Endometrium (tissue), 2 donors: ENCODE measurements at regions not wholly inside any gene's neighbourhood (a gene's known extent, or its start where the extent isn't known, plus 50 kb on each side); places are given as distances from the start of the nearest gene placed in this dataset.

Experiments used
- FAIRE-seq: peaks from 2 replicates; lab custom pipeline; 2012; peaks lifted over from hg19 to GRCh38; lab: Jason Lieb, UNC
- donor health status: control.
- donor health status: control.

DNA sequence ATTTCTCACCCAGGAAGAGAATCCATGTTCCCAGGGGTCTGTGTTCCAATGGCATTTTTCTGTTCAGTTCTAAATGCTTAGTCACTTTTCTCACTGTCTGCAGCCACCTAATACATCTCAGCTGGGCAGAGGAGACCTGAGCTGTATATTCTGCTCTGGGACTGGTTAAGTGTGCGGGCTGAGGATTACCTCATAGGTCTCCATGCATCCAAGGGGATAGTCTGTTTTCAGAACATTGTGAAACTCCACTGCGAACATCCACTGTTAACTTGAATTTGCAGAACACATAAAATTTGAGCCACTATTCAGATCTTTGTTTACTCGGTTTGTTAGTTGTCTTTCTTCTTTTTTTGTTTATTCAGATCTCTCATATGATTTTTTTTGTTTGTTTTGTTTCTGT lies 947.1 kb downstream of the TFAP2A start:
- no peak for FAIRE-seq

DNA sequence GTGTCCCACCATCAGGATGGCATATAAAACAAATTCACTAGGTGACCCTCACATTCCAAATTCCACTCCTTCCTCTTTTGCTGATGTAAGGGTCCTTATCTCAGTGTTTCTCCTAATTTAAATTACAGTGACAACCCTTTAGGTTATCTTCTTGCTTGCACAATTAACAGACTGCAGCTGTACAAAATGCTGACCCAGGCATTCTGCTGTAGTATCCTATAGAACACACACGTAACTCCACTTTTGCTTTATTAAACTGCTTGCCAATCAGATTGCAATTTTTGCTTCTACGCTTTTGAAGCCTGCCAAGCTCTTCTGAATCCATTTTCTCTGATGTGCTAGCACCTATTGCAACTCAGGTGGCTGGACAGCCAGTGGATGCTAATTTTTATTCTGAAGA lies 950.3 kb downstream of the TFAP2A start:
- FAIRE-seq = no peak

DNA sequence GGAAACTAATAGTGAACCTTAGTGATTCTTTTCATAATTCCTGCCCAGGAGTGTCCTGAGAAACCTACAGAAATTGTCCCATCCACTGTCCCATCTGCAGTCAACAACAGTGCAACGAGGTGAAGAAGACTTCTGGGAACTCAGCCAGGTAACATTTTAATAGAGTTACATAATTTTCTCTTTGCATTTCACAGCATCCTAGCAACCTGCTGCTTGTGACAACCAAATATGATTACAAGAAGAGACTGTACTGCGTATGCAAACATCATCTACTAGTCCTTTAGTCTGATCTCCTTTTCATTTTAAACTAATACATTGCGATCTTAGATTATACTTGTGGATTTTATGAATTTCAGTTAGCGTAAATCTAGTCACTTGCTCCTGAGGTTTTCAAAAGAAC lies 951.6 kb downstream of the TFAP2A start:
- FAIRE-seq = no peak

DNA sequence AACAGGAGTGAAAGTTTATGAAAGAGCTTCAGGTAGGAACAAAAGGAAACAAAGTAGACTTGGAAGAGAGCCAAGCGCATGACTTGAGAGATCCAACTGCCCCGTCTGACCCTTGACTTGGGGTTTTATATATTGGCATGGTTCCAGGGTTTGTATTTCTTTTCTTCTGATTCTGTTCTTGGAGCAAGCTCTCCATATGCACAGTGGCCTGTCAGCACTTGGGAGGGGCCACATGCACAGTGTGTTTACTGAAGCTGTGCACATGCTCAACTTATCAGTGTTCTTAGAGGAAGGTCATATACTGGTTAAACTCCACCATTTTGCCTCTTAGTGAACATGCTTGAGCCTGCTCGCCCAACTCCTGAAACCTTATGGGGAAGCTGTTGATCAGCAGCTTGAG lies 953.7 kb downstream of the TFAP2A start:
- FAIRE-seq = no peak

DNA sequence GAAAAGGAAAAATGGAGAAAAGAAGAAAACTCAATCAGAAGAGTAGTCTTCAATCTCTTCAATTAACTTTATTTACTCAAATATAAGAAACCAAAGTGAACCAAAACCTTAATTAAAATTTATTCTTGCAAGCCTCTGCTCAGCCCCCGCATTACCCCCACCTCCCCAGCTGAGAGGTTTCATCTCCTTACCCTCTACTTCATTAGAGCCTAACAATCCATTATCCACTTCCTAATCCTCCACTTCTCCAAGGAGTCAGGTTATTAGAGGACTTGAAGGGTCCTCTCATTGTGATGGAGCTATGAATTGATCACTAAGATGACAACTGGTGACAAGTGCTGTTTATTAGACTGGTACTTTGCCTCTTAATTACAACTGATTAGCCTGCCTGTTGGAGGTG lies 956.5 kb downstream of the TFAP2A start:
- no peak for FAIRE-seq

DNA sequence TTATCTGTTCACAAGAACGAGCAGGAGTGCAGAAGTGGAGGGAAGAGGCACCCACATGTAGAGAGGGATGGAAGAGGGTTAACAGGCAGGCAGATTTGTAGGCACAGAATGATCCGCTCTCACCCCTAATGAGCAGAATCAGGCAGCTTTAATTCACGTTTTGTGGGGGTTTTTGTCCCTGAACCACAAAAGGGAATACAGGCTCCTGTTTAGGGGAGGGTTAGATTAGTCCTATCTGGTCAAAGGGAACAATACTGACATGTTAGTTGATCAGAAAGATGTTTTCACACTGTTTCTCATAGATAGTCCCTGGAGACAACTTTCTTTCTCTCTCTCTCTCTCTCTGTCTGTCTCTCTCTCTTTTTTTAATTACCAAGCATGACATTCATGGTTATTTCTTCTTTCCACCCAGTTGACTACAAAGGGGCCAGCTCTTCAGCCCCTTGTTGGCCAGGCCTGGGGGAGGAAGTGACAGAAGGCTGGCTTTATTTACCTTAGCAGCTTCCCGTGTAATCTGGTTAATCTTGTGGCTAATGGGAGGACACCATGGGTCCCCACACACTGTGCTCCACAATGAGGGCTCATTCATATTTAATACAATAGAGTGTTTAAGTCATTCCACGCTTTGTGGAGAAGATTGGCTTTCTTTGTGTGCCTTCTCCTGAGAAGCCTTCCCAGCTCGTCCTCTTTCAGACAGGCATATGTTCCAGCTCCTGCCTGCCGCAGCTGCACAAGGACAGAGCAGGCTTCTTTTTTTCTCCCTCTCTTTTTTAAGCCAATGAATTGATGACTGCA lies 958.8 kb downstream of the TFAP2A start:
- no peak for FAIRE-seq

DNA sequence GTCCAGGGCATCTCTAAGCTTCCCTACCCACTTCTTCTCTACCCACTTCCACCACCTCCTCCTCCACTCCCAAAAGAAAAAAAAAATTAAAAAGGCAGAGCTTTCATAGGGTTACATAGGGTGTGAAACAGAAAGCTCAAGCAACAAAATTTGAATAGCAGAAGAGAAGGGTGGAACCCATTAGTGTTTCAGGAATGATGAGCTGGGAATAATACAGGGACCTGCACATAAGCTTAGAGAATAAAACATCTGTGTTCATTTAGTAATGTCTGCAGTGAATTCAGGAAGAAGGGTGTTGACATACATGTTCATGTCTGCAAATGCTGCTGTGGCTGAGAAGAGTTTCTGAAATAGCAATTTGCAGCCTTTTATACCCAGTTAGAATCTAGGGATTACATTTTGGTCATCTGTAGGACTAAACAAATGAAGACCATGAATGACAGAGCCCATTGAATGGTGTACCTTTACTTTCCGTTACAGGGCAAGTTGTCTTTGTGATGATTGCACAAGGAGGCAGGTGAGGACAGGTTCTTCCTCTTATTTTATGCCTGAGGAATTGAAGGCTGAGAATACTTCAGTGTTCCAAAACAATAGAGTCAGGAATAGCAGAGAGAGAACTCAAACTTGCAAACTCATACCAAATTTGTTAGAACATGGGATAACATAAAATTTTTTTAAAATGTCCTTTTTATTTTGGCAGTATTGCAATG lies 975.1 kb downstream of the TFAP2A start:
- FAIRE-seq = no peak

DNA sequence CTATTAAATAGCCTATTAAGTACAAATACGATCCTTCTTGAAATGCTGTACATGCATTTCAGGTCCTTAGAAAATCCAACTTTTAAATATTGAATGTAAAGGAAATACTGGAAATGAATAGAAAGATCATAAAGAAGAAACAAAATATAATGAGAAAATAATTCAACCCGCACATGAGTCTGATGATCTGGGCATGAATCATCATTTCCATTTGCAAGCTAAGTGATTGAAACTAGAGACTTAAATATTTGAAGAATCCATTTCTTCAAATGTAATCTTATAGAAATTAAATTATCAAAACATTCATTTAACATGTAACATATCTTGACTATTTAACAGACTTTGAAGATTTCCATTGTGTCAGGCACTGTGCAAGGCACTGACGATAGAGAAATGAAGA lies 977.0 kb downstream of the TFAP2A start:
- FAIRE-seq = no peak

DNA sequence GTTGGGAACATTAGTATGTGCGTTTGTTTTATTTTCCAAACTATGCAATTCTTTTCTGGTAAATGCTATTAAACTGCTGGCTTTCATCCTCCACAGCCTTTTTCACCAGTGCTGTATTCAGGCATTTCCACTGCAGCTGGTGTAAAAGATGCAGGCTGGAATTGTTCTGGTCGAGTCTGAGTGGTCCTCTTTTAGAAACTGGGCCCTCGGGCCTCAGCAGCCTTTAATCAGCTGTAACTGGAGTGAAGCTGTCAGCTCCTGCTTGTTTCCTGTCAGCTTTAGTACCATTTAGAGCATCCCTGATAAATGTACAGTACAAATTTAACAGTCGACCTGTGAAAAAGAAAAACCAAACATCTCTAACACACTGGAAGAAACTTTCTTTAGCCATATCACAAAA lies 979.6 kb downstream of the TFAP2A start:
- FAIRE-seq = no peak

DNA sequence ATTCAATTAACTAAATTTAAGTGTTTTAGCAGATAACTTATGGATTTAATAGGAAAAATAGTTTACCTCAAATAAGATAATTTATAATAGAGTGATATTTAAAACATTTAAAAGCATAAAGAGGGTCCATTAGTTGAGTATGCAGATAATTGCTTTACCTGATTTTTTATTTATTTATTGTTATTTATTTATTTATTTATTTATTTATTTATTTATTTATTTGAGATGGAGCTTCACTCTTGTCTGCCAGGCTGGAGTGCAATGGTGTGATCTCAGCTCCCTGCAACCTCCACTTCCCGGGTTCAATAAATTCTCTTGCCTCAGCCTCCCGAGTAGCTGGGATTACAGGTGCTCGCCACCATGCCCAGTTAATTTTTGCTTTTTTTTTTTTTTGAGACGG lies 982.9 kb downstream of the TFAP2A start:
- peak; percentile 29 for FAIRE-seq

DNA sequence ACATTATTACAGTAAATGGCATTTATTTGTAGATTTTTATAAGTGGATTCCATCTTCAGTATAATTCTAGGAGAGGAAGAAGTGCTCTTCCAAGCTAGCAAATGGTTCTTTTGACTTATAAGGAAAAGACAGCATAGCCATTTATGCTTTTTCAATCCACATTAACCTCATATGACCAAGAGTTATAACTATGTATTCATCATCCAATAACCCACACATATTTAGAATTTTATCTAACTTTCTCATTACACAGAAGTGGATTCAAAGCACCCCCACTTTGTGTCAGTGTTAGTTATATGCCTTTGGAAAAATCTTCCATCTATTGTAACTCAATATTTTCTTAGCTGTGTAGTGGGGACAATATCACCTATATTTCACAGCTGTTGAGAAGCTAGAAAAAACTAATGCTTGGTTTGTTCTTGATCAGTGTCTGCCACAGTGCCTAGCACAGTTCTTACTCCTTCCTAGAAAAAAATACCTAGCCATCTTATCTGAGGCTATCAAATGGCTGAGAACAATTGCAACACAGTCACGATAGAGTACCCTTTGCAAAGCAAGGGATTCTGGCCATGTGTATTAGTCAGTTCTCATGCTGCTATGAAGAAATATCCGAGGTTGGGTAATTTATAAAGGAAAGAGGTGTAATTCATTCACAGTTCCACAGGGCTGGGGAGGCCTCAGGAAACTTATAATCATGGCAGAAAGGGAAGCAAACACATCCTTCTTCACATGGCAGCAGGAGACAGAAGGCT lies 986.3 kb downstream of the TFAP2A start:
- FAIRE-seq = no peak

DNA sequence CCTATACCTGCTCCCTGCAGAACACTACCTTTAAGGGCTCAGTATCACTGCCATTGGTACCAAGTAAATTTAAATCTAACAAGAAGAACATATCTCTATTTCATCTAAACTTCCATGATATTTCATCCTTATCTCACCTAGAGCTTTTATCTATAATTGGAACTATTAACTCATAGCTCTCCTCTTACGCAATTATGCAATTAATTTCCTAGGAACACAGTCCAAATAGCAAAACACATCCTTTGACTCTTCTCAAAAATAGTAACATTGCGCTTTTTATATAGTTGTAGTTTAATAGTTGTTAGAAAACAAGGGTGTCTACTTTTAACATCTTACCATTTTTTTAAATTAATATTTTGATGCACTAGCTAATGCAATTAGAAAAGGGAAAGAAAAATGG lies 986.8 kb upstream of the SLC35B3 start:
- peak; percentile 4 for FAIRE-seq

DNA sequence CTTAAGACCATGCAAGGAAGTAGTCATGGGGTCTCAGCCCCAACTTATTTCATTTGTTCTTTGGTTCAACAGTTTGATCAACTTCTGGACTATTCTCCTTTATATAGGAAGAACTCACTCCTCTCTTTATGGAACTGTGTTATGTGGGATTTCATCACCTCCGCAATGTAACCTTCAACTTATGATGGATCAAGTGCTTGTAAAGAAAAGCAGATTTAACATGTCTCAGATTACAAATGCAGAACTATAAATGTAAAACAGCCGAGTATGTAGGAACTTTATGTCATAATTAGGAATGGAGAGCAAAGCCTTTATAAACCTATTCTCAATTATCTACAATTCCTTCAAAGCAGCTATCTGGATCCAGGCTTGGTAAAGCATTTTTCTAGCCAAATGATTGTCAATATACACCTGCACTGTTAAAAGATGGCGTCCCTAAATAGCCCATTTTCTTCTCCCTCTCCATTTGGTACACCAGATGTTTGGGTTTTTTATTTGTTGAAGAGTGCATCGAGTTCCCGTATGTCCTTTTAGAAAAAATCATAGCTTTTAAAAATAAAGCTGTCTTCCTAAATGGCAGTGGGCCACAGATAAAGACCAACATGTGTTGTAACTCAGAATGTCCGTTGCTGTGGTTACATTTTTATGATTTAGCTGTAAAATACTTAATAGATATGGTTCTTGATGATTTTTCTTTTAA lies 985.1 kb upstream of the SLC35B3 start:
- FAIRE-seq = no peak

DNA sequence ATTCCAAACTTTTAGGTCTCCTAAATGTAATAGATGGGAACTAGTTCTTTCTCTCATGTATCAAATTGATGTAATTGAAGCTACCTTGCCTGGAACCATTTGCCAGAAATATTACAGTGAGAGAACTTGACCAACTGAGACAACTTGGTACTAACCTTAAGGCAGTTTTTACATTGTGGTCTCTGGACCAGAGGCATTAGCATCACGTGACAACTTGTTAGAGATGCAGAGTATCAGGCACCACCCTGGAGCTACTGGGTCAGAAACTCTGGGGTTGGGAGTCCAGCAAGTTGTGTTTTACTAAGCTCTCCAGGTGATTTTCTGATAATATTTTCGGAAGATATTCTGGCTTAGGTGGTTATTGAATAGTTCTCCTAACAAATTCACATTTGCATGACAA lies 982.1 kb upstream of the SLC35B3 start:
- FAIRE-seq = no peak

DNA sequence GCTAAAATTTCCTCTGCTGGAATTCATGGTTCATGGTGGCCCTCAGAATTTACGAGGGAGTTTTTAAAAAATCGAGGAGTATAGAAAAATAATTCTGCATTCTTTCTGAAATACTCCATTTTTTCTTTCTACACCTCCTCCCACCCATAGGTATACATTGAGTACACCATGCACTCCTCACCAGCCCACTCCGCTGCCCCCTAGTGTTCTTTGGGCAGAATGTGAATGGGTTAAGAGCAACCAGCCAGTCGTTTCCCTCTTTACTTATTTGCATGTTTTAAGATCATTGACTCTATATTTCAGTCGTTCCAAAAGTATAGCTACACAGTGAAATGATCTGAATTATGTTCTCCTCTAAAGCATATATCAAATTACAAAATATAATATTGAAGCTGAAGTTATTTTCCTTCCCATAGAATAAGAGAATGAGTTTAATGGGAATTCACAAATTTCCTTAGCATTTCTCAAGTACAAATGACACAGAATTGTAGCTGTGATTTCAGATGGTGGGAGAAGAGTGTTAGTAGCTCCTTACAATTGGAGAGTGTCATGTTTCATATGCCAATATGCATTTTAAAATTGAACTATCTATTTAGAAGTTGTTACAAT lies 977.7 kb upstream of the SLC35B3 start:
- no peak for FAIRE-seq

DNA sequence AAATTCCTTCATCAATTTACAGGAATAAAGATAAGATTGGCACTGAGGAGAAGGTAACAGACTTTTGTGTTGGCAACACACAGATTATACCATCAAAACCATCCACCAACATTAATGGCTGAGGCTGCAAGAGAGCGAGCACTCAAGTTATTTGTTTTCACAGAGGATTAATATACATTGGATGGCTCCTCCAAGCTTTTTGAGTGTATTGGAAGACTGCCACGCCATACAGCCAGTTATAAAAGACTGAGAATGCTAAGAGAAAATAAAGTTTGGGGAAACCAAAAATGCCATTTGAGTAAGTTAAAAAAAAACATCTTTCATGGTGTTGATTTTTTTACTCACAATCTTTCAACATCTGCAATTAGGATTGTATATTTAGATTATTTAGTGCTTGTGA lies 973.8 kb upstream of the SLC35B3 start:
- FAIRE-seq = no peak

DNA sequence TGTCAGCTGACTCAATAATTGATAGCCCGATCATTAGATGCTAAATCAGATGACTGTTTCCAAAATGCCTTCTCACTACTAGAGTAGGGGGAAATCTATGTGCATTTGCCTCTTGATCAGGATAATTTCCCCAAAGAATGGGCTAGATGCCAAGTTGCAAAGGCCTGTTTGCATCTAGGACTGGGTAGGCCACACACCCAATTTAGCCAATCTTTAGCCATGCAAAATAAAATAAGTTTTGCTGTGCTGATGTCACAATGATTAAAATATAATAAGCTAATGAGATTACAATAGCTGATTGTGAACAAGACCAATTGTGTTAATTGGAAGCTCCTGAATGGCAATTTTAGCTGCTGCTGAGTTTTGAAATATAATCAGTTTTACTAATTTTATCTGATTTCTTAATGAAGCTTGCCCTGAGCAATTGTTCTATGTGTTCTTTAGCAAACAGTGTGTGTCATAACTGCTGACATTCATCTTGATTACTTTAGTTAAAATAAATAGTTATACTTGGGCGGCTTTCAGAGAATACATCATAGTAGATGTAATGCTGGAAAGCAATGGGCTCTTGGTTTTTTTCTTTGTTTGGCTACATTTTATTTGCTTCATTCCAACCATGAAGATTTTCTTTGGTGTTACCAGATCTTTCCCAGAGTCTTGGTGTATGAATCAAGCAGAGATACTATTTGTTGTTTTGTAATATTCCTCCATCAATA lies 973.2 kb upstream of the SLC35B3 start:
- no peak for FAIRE-seq

DNA sequence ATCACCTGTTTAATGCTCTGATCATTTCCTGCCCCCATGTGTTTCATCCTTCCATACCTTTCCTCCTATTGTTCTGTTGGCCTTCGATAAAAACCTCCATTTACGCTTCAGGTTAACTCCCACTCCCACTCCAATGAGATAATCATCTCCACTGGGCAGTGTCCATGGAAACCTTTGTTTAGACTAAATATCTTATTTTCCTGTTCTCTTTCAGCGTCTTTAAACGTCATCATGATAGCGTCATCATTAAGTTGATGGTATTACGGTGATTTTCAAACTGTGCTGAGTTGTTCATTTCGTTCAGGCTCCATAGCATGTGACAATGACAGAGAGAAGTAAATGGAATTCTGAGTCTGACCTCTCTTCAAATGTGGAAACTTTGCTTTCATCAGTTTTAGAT lies 970.5 kb upstream of the SLC35B3 start:
- no peak for FAIRE-seq

DNA sequence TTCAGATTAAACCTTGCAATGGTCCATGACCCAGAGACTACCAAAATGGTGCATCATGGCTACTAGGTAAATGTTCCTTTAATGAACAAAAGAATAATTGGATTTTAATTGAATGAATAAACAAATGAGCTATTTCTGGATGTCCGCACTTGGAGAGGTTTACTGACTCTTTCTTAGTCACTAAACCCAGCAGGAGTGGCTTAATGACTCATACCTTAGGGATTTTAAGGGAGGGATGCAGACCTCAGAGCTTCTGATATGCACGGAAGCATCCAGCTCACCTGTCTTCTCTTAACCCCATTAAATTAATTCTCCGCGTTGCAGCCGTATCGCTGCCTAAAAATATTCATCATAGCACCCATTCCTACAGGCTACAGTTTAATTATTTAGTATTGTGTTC lies 970.0 kb upstream of the SLC35B3 start:
- no peak for FAIRE-seq

DNA sequence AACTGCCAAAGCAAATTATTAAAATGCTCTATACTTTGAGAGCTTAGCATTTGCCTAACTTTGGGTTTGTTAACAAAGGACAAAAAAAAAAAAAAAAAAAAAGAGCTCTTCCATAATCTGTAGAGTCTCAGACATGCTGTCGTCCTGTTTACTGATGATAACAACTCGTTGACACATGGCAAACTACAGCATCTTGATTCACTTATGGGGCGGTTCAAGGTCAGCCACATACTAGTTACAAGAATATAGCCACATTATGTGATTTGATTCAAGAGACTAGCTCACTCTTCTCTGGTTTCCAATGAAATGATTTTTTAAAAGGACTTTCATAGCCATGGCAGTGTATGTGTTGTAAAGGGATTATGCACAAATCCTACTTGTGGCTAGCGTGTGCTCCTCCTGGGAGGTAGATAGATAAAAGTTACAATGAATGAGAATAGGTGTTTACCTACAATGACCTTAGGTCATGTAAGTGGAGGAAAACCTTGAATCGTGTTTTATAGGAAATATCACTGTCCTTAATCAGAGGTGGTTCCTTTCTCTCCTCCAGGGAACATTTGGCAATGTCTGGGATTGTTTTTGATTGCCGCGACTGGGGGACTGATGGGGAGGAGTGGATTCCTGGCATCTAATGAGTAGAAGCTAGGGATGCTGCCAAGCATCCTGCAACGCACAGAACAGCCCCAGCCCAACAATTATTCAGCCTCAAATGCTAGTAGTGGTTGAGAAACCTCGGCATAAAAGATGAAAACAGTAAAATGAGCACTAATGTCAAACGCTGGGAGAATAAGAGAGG lies 969.2 kb upstream of the SLC35B3 start:
- FAIRE-seq = no peak

DNA sequence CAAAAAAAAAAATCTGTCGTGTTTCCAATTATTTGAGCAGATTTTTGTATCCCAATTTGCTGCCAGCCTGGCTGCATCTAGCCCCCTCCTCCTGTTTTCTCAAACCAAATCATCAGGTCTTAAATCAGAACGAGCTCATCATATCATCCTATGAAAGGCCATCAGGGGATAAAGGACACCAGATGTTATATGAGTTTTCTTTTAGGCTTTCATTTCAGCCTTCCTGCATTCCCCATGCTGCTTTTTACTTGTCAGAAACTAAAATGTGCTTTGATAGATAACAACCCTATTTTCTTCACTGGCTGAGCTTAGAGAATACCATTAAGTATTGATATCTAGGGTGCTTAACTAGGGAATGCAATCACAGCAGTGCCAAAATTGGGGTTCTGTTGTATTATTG lies 968.4 kb upstream of the SLC35B3 start:
- FAIRE-seq = no peak
